ENCODE measurements at regions not wholly inside any gene's neighbourhood (a gene's known extent, or its start where the extent isn't known, plus 50 kb on each side); places are given as distances from the start of the nearest gene placed in this dataset.

- Histone ChIP-seq H3K4me1 (ENCODE audit: control insufficient read depth, insufficient read depth, low read length) (no peaks in the 10 kb centered on the region), H3K4me3 (no peak overlapping the region), H4K20me1 (ENCODE audit: control insufficient read depth, insufficient read depth) (no peaks in the 10 kb centered on the region), H3K27ac (ENCODE audit: control insufficient read depth, insufficient read depth) (no peak overlapping the region), H3K79me2 (ENCODE audit: control insufficient read depth, insufficient read depth, low read length) (no peaks in the 10 kb centered on the region), H3K9ac (ENCODE audit: control insufficient read depth, insufficient read depth, low read length) (no peak overlapping the region), H3K9me3 (replicated peaks; ENCODE audit: control insufficient read depth, insufficient read depth, low read length) (no peaks in the 10 kb centered on the region), H3K4me2 (ENCODE audit: control insufficient read depth, insufficient read depth) (no peak overlapping the region), H3K27me3 (replicated peaks in 1 of 2; ENCODE audit: control insufficient read depth in 2 of 2, insufficient read depth in 2 of 2, low read length in 1 of 2) (no peaks in the 10 kb centered on the region), H2AFZ (ENCODE audit: control insufficient read depth, low read depth, low read length) (no peak overlapping the region), H3K36me3 (ENCODE audit: control insufficient read depth in 2 of 2, insufficient read depth in 2 of 2, low read length in 1 of 2) (no peaks in the 10 kb centered on the region)
- ChIA-PET POLR2A (no interaction called here), CTCF (no interaction called here), SMC1A (ENCODE audit: uncharacterized antibody, unreplicated experiment) (no interaction called here), RAD21 (ENCODE audit: unreplicated experiment) (no interaction called here)
- FAIRE-seq = no peak
- no peak for ATAC-seq
- 36% methylated on average over 2 of the region's 2 CpGs for WGBS (ENCODE audit: insufficient coverage, insufficient replicate concordance, low lambda C conversion rate, missing lambda C conversion rate)
- no TSS peak for BruUV-seq (replicated peaks)
- TF ChIP-seq NBN (IDR thresholded peaks at IDR 0.05) = no peak
- no peak for TF ChIP-seq ATF3 (IDR thresholded peaks at IDR 0.05; ENCODE audit: borderline replicate concordance, extremely low read depth, low read depth, low read length)
- no peak for TF ChIP-seq CBX5 (IDR thresholded peaks at IDR 0.05; ENCODE audit: low read depth)
- TF ChIP-seq NFYB (IDR thresholded peaks at IDR 0.05; ENCODE audit: insufficient read depth, low read depth, low read length) = no peak
- no peak for TF ChIP-seq SP1 (IDR thresholded peaks at IDR 0.05; ENCODE audit: low read depth, low read length)
- no peak for TF ChIP-seq SMAD5 (IDR thresholded peaks at IDR 0.05; ENCODE audit: low read depth)
- no peak for TF ChIP-seq SUPT20H (IDR thresholded peaks at IDR 0.05; ENCODE audit: borderline replicate concordance, control insufficient read depth, low read depth, low read length)
- TF ChIP-seq POU2F2 (IDR thresholded peaks at IDR 0.05; ENCODE audit: borderline replicate concordance, low read depth, low read length) = no peak
- TF ChIP-seq E2F8 (IDR thresholded peaks at IDR 0.05; ENCODE audit: low read depth, partially characterized antibody) = no peak
- no peak for TF ChIP-seq ATF2 (IDR thresholded peaks at IDR 0.05; ENCODE audit: low read length)
- no peak for TF ChIP-seq FOS (IDR thresholded peaks at IDR 0.05; ENCODE audit: borderline replicate concordance, extremely low read depth, insufficient read length)
- no peak for TF ChIP-seq CHD1 (IDR thresholded peaks at IDR 0.05; ENCODE audit: low read depth, low read length)
- TF ChIP-seq ESRRA (IDR thresholded peaks at IDR 0.05; ENCODE audit: low read length) = no peak
- TF ChIP-seq CREM (IDR thresholded peaks at IDR 0.05; ENCODE audit: low read depth) = no peak
- TF ChIP-seq YBX1 (IDR thresholded peaks at IDR 0.05) = no peak
- TF ChIP-seq IRF3 (IDR thresholded peaks at IDR 0.05) = no peak
- intact Hi-C loops (cut with micrococcal nuclease; ENCODE audit: unreplicated experiment) (no loop called here), in situ Hi-C loops (cut with MboI) (no loop called here)
- DNase-seq (ENCODE audit: low read depth, low spot score) = no peak
Observed at GRCh38 chr16:26697807-26698206, 368.9 kb upstream of the C16orf82 start.

All from GM12878 (cell line).